ENCODE measurements at regions not wholly inside any gene's neighbourhood (a gene's known extent, or its start where the extent isn't known, plus 50 kb on each side); places are given as distances from the start of the nearest gene placed in this dataset.

GRCh38 chr14:101371799-101372793, 189.2 kb upstream of the DIO3 start:
- Histone ChIP-seq H3K9ac (ENCODE audit: low read length) (no peak overlapping the region), H3K4me1 (ENCODE audit: low read length) (no peaks in the 10 kb centered on the region), H3K27ac (ENCODE audit: low read length) (no peak overlapping the region), H3K27me3 (ENCODE audit: low read depth, low read length) (no peaks in the 10 kb centered on the region; the same call in 1 of the 2 replicates), H3K4me2 (ENCODE audit: low read length) (no peak overlapping the region), H4K20me1 (ENCODE audit: insufficient read depth, low read length) (no peaks in the 10 kb centered on the region), H3K4me3 (ENCODE audit: low read length) (no peak overlapping the region), H2AFZ (ENCODE audit: low read depth, low read length) (no peak overlapping the region), H3K9me3 (ENCODE audit: insufficient read depth, low read length) (no peaks in the 10 kb centered on the region), H3K36me3 (replicated peaks; ENCODE audit: low read depth, low read length) (no peaks in the 10 kb centered on the region), H3K79me2 (ENCODE audit: low read length) (no peaks in the 10 kb centered on the region)
- no peak for TF ChIP-seq CTCF (IDR thresholded peaks at IDR 0.05; ENCODE audit: low read depth, low read length)
- no peak for TF ChIP-seq EZH2phosphoT487 (IDR thresholded peaks at IDR 0.05; ENCODE audit: low read depth)

GRCh38 chr14:101372894-101373620, 188.2 kb upstream of the DIO3 start:
- no peak overlapping the region for H3K9ac ChIP-seq (ENCODE audit: low read length)
- no peak overlapping the region for H3K4me2 ChIP-seq (ENCODE audit: low read length)
- H3K27me3 ChIP-seq (ENCODE audit: low read depth, low read length), result no peaks in the 10 kb centered on the region; the same call in 1 of the 2 replicates
- no peak overlapping the region for H3K27ac ChIP-seq (ENCODE audit: low read length)
- no peaks in the 10 kb centered on the region for H4K20me1 ChIP-seq (ENCODE audit: insufficient read depth, low read length)
- H2AFZ ChIP-seq (ENCODE audit: low read depth, low read length), result no peak overlapping the region
- no peak overlapping the region for H3K4me3 ChIP-seq (ENCODE audit: low read length)
- H3K4me1 ChIP-seq (ENCODE audit: low read length), result no peaks in the 10 kb centered on the region
- TF ChIP-seq CTCF (IDR thresholded peaks at IDR 0.05; ENCODE audit: low read depth, low read length) (no peak), EZH2phosphoT487 (IDR thresholded peaks at IDR 0.05; ENCODE audit: low read depth) (no peak)
- no peaks in the 10 kb centered on the region for H3K79me2 ChIP-seq (ENCODE audit: low read length)
- H3K36me3 ChIP-seq (replicated peaks; ENCODE audit: low read depth, low read length), result no peaks in the 10 kb centered on the region
- H3K9me3 ChIP-seq (ENCODE audit: insufficient read depth, low read length), result no peaks in the 10 kb centered on the region

DNA sequence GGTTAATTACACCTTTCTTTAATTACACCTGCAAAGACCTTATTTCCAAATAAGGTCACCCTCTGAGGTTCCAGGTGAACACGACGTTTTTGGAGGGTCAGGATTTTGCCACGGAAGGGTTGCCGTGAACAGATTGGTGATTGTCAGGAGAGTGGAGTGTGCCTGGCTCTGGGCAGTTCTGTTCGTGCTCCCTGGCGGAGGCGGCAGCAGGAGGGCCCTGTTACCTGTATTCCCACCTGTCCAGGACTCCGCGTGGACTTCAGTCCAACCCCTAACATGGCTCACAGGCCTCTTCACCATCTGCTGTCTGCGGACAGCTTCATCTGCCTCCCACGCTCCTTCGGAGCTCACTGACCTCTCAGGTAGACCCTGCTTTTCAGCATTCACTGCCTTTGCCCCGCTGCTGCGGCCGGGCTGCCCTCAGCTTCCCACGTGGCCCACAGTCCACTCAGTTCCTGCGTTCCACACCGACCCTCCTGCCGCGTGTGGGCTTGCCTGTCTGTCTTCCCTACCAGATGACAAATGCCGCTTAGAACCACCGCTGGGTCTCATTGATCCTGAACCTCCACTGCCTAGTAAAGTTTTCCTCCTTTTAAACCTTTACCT, 187.5 kb upstream of the DIO3 start:
- Histone ChIP-seq H4K20me1 (ENCODE audit: insufficient read depth, low read length) (no peaks in the 10 kb centered on the region), H3K36me3 (replicated peaks; ENCODE audit: low read depth, low read length) (no peaks in the 10 kb centered on the region), H3K4me1 (ENCODE audit: low read length) (no peaks in the 10 kb centered on the region), H3K9me3 (ENCODE audit: insufficient read depth, low read length) (no peaks in the 10 kb centered on the region), H3K9ac (ENCODE audit: low read length) (no peak overlapping the region), H3K4me2 (ENCODE audit: low read length) (no peak overlapping the region), H3K27ac (ENCODE audit: low read length) (no peak overlapping the region), H2AFZ (ENCODE audit: low read depth, low read length) (no peak overlapping the region), H3K27me3 (ENCODE audit: low read depth, low read length) (no peaks in the 10 kb centered on the region; the same call in 1 of the 2 replicates), H3K79me2 (ENCODE audit: low read length) (no peaks in the 10 kb centered on the region), H3K4me3 (ENCODE audit: low read length) (no peak overlapping the region)
- no peak for TF ChIP-seq EZH2phosphoT487 (IDR thresholded peaks at IDR 0.05; ENCODE audit: low read depth)
- TF ChIP-seq CTCF (IDR thresholded peaks at IDR 0.05; ENCODE audit: low read depth, low read length), result no peak

Measured in OCI-LY3 (cell line).